IMR-90 (cell line): ENCODE measurements at regions not wholly inside any gene's neighbourhood (a gene's known extent, or its start where the extent isn't known, plus 50 kb on each side); places are given as distances from the start of the nearest gene placed in this dataset.

Source experiments
- ATAC-seq: fragments of 200-7000 bp; cut with Tn5 transposase; 2 replicates; pipeline ENCODE4 v1.9.1; 2020; ENCODE audit warnings: low read depth, mild to moderate bottlenecking, moderate library complexity
- BruUV-seq: library from RNA; stranded (reverse); fragments of 400-500 nt; replicated peaks from 2 replicates; lab custom pipeline; 2021; lab: Mats Ljungman, UMichigan
- CTCF ChIA-PET: fragments of 300-600 bp; formaldehyde crosslinking; extraction: SDS; loops from one replicate; lab custom pipeline; 2021; ENCODE audit warnings: antibody characterized with exemption; lab: Yijun Ruan, JAX
- POLR2A ChIA-PET: fragments of 300-600 bp; sonication (Branson Sonifier 250); formaldehyde crosslinking; loops from one replicate; lab custom pipeline; 2022; ENCODE audit warnings: antibody characterized with exemption; ENCODE audit not compliant: unreplicated experiment; lab: Charles Lee
- DNase-seq: peaks from one replicate; pipeline ENCODE4 v3.0.0; 2013
- H2AFZ ChIP-seq: replicated peaks from 2 replicates; pipeline ENCODE3; 2013; ENCODE audit warnings: low read length, mild to moderate bottlenecking; ENCODE audit not compliant: poor library complexity
- H2AK5ac ChIP-seq: 2 replicates; pipeline ENCODE4 v1.6.1; 2013; ENCODE audit warnings: low read depth, low read length, inconsistent platforms
- H2AK9ac ChIP-seq: replicated peaks from 2 replicates; pipeline ENCODE3; 2013; ENCODE audit warnings: mild to moderate bottlenecking, low read depth, low read length, moderate library complexity; ENCODE audit not compliant: poor library complexity
- H2BK120ac ChIP-seq: 2 replicates; pipeline ENCODE4 v1.6.1; 2013; ENCODE audit warnings: low read depth, low read length, inconsistent platforms
- H2BK15ac ChIP-seq: 3 replicates; pipeline ENCODE4 v1.6.1; 2013; ENCODE audit warnings: low read depth, low read length, inconsistent platforms
- H2BK20ac ChIP-seq: 2 replicates; pipeline ENCODE4 v1.6.1; 2013; ENCODE audit warnings: low read depth, mild to moderate bottlenecking, inconsistent platforms, low read length, moderate library complexity
- H2BK5ac ChIP-seq: 2 replicates; pipeline ENCODE4 v1.6.1; 2013; ENCODE audit warnings: mild to moderate bottlenecking, low read depth, low read length, inconsistent platforms; ENCODE audit not compliant: poor library complexity, severe bottlenecking
- H3K14ac ChIP-seq: replicated peaks from 2 replicates; pipeline ENCODE4 v1.6.1; 2013; ENCODE audit warnings: low read depth, low read length, inconsistent platforms
- H3K18ac ChIP-seq: 2 replicates; pipeline ENCODE4 v1.6.1; 2013; ENCODE audit warnings: low read depth, low read length, control low read depth
- H3K23ac ChIP-seq: 2 replicates; pipeline ENCODE4 v1.6.1; 2013; ENCODE audit warnings: low read depth, low read length, inconsistent platforms
- H3K27ac ChIP-seq: 2 replicates; pipeline ENCODE4 v1.5.1; 2013; ENCODE audit warnings: mild to moderate bottlenecking, control low read depth, low read length; ENCODE audit not compliant: insufficient read depth
- H3K27me3 ChIP-seq: 2 replicates; pipeline ENCODE4 v1.6.1; 2013; ENCODE audit warnings: low read length; ENCODE audit not compliant: control insufficient read depth, insufficient read depth
- H3K36me3 ChIP-seq: 2 replicates; pipeline ENCODE4 v1.6.1; 2013; ENCODE audit warnings: low read length, mixed read lengths; ENCODE audit not compliant: control insufficient read depth, insufficient read depth
- H3K4ac ChIP-seq: 2 replicates; pipeline ENCODE4 v1.6.1; 2013; ENCODE audit warnings: low read depth, low read length, inconsistent platforms
- H3K4me1 ChIP-seq: 2 replicates; pipeline ENCODE4 v1.6.1; 2013; ENCODE audit warnings: low read length, mixed read lengths; ENCODE audit not compliant: control insufficient read depth, insufficient read depth
- H3K4me2 ChIP-seq: 2 replicates; pipeline ENCODE4 v1.6.1; 2013; ENCODE audit warnings: low read depth, mild to moderate bottlenecking, control low read depth, low read length, moderate library complexity
- H3K4me3 ChIP-seq: 2 replicates; pipeline ENCODE4 v1.5.1; 2013; ENCODE audit warnings: low read depth, mild to moderate bottlenecking, control low read depth, low read length, moderate library complexity; ENCODE audit not compliant: insufficient read depth
- H3K56ac ChIP-seq: 2 replicates; pipeline ENCODE4 v1.6.1; 2013; ENCODE audit warnings: low read length, inconsistent platforms; ENCODE audit not compliant: insufficient read depth; ENCODE audit errors: extremely low read depth
- H3K79me1 ChIP-seq, 2 experiments: 2 replicates each; pipeline ENCODE4 v1.6.1; 2013; ENCODE audit warnings: low read length in 2 of 2, inconsistent platforms in 1 of 2, low read depth in 1 of 2
- H3K9ac ChIP-seq: 2 replicates; pipeline ENCODE4 v1.6.1; 2013; ENCODE audit warnings: low read depth, low read length, control low read depth
- H3K9me1 ChIP-seq: 2 replicates; pipeline ENCODE4 v1.6.1; 2013; ENCODE audit warnings: low read length, inconsistent platforms; ENCODE audit not compliant: insufficient read depth
- H3K9me3 ChIP-seq: 2 replicates; pipeline ENCODE4 v1.6.1; 2013; ENCODE audit warnings: low read length; ENCODE audit not compliant: control insufficient read depth, insufficient read depth
- H4K20me1 ChIP-seq: 2 replicates; pipeline ENCODE4 v1.6.1; 2013; ENCODE audit warnings: low read length, inconsistent platforms; ENCODE audit not compliant: insufficient read depth
- H4K5ac ChIP-seq: 2 replicates; pipeline ENCODE4 v1.6.1; 2013; ENCODE audit warnings: mild to moderate bottlenecking, low read depth, low read length, control low read depth
- H4K8ac ChIP-seq, 2 experiments: 2 replicates each; pipeline ENCODE4 v1.6.1; 2013; ENCODE audit warnings: low read depth in 2 of 2, low read length in 2 of 2, control low read depth in 1 of 2, inconsistent platforms in 1 of 2
- H4K91ac ChIP-seq: 2 replicates; pipeline ENCODE4 v1.6.1; 2013; ENCODE audit warnings: low read depth, low read length, inconsistent platforms; ENCODE audit not compliant: insufficient read depth
- BHLHE40 ChIP-seq: fragments of 150-350 bp; IDR thresholded peaks from 2 replicates; pipeline ENCODE4 v1.6.1; 2016; ENCODE audit warnings: mild to moderate bottlenecking, low read depth, low read length
- CEBPB ChIP-seq: IDR thresholded peaks from 2 replicates; pipeline ENCODE4 v1.6.1; 2012; ENCODE audit warnings: low read depth, low read length, improper control_type of control experiment
- FOS ChIP-seq: fragments of 150-350 bp; IDR thresholded peaks from 2 replicates; pipeline ENCODE4 v1.6.1; 2016; ENCODE audit warnings: low read depth, low read length
- MAFK ChIP-seq: IDR thresholded peaks from 2 replicates; pipeline ENCODE4 v1.6.1; 2012; ENCODE audit warnings: low read depth, low read length, improper control_type of control experiment
- MAZ ChIP-seq: IDR thresholded peaks from 2 replicates; pipeline ENCODE4 v1.6.1; 2012; ENCODE audit warnings: low read depth, mild to moderate bottlenecking, low read length, improper control_type of control experiment, moderate library complexity, borderline replicate concordance
- MXI1 ChIP-seq: IDR thresholded peaks from 2 replicates; pipeline ENCODE4 v1.6.1; 2012; ENCODE audit warnings: low read depth, mild to moderate bottlenecking, low read length, moderate library complexity, borderline replicate concordance
- POLR2A ChIP-seq: IDR thresholded peaks from 2 replicates; pipeline ENCODE4 v1.6.1; 2012; ENCODE audit warnings: mild to moderate bottlenecking, low read depth, low read length
- RFX5 ChIP-seq: IDR thresholded peaks from 2 replicates; pipeline ENCODE4 v1.8.0; 2012; ENCODE audit warnings: low read depth, mild to moderate bottlenecking, low read length, moderate library complexity
- SMC3 ChIP-seq: fragments of 150-350 bp; IDR thresholded peaks from 2 replicates; pipeline ENCODE4 v1.6.1; 2016; ENCODE audit warnings: low read depth, mild to moderate bottlenecking, antibody characterized with exemption, low read length, moderate library complexity
- WGBS, 2 experiments: methylation state at CpG; one replicate each; pipeline versions ENCODE4 v1.1.5 to v1.1.7; 2013; ENCODE audit warnings: missing lambda C conversion rate in 2 of 2; ENCODE audit not compliant: insufficient read length in 1 of 2; ENCODE audit errors: extremely low coverage in 2 of 2; 5-methylcytosine and 5-hydroxymethylcytosine counted together
- dilution Hi-C: fragments of 300-500 bp; cut with HindIII; formaldehyde crosslinking; loops from one replicate; pipeline ENCODE4 v1.14.3; 2018; ENCODE audit warnings: low sequenced_read_pairs; ENCODE audit not compliant: unreplicated experiment
- in situ Hi-C: fragments of 300-500 bp; cut with MboI; formaldehyde crosslinking; loops from 3 replicates; pipeline ENCODE4 v1.14.3; 2019; ENCODE audit warnings: low sequenced_read_pairs, inconsistent platforms, mixed read lengths
- intact Hi-C: fragments of 100-400 bp; cut with micrococcal nuclease; formaldehyde crosslinking; loops from 2 replicates; pipeline ENCODE4 v1.10.0; 2022
- TF ChIP-seq, protein P1 (sequence below): fragments of 150-350 bp; IDR thresholded peaks from 2 replicates; pipeline ENCODE4 v1.6.1; 2017; ENCODE audit warnings: mild to moderate bottlenecking, antibody characterized with exemption, low read length, low read depth
- TF ChIP-seq, protein P2 (sequence below): conservative IDR thresholded peaks from 2 replicates; pipeline ENCODE4 v1.5.1; 2012; ENCODE audit warnings: mild to moderate bottlenecking, low read depth, low read length, improper control_type of control experiment
- TF ChIP-seq, protein P3 (sequence below): fragments of 150-350 bp; IDR thresholded peaks from 2 replicates; pipeline ENCODE4 v1.6.1; 2016; ENCODE audit warnings: low read depth, mild to moderate bottlenecking, low read length, moderate library complexity, borderline replicate concordance

DNA sequence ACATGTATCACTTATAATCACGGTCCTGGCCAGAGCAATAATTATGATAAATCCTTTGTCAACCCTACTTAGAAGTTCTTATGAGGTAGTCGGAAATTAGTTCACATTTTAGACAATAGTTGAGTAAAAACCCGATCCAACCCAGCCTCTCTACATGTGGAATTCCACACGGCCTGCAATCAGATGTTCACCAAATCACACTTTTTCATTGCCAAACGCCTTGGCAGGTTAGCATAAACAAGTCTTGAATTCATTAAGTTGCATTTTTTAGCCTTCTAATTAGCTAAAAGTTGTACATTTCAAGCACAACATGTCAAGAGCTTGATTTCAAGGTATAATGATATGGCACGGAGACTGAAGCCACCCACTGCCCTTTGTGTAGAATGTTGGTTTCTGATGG lies 65.3 kb downstream of the FOXL1 start:
- no peaks in the 10 kb centered on the region for H3K9me1 ChIP-seq
- no peak for DNase-seq
- no peak overlapping the region for H3K9ac ChIP-seq
- ChIA-PET CTCF (no interaction called here), POLR2A (no interaction called here)
- H4K91ac ChIP-seq = no peak overlapping the region
- no peak overlapping the region for H3K4ac ChIP-seq
- no peak overlapping the region for H2AK9ac ChIP-seq
- no peak overlapping the region for H2BK120ac ChIP-seq
- H3K4me2 ChIP-seq = no peak overlapping the region
- H3K23ac ChIP-seq = no peak overlapping the region
- H3K18ac ChIP-seq = no peak overlapping the region
- no peaks in the 10 kb centered on the region for H3K4me1 ChIP-seq
- H2BK20ac ChIP-seq = no peak overlapping the region
- peaks cover 13% of the 10 kb centered on the region for H3K9me3 ChIP-seq
- H3K36me3 ChIP-seq = no peaks in the 10 kb centered on the region
- in situ Hi-C loops = no loop called here
- dilution Hi-C loops = no loop called here
- no peak overlapping the region for H3K14ac ChIP-seq
- intact Hi-C loops = no loop called here
- H4K20me1 ChIP-seq = no peaks in the 10 kb centered on the region
- H2BK5ac ChIP-seq = no peak overlapping the region
- H3K27ac ChIP-seq = no peak overlapping the region
- ATAC-seq = no peak
- peaks cover 3% of the 10 kb centered on the region; the same call in 1 of the 2 replicates for H3K27me3 ChIP-seq
- H3K56ac ChIP-seq = no peak overlapping the region
- H2AK5ac ChIP-seq = no peak overlapping the region
- no peaks in the 10 kb centered on the region for H3K79me1 ChIP-seq
- no peak overlapping the region for H4K8ac ChIP-seq
- WGBS, 2 experiments = no CpG with 5 or more reads among the region's 6 CpGs
- TF ChIP-seq MAZ = no peak
- TF ChIP-seq CEBPB = no peak
- no peak for TF ChIP-seq SMC3
- TF ChIP-seq POLR2A = no peak
- TF ChIP-seq, protein P1, sequence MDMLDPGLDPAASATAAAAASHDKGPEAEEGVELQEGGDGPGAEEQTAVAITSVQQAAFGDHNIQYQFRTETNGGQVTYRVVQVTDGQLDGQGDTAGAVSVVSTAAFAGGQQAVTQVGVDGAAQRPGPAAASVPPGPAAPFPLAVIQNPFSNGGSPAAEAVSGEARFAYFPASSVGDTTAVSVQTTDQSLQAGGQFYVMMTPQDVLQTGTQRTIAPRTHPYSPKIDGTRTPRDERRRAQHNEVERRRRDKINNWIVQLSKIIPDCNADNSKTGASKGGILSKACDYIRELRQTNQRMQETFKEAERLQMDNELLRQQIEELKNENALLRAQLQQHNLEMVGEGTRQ = no peak
- TF ChIP-seq RFX5 = no peak
- TF ChIP-seq, protein P2, sequence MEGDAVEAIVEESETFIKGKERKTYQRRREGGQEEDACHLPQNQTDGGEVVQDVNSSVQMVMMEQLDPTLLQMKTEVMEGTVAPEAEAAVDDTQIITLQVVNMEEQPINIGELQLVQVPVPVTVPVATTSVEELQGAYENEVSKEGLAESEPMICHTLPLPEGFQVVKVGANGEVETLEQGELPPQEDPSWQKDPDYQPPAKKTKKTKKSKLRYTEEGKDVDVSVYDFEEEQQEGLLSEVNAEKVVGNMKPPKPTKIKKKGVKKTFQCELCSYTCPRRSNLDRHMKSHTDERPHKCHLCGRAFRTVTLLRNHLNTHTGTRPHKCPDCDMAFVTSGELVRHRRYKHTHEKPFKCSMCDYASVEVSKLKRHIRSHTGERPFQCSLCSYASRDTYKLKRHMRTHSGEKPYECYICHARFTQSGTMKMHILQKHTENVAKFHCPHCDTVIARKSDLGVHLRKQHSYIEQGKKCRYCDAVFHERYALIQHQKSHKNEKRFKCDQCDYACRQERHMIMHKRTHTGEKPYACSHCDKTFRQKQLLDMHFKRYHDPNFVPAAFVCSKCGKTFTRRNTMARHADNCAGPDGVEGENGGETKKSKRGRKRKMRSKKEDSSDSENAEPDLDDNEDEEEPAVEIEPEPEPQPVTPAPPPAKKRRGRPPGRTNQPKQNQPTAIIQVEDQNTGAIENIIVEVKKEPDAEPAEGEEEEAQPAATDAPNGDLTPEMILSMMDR = no peak
- TF ChIP-seq FOS = no peak
- TF ChIP-seq, protein P3, sequence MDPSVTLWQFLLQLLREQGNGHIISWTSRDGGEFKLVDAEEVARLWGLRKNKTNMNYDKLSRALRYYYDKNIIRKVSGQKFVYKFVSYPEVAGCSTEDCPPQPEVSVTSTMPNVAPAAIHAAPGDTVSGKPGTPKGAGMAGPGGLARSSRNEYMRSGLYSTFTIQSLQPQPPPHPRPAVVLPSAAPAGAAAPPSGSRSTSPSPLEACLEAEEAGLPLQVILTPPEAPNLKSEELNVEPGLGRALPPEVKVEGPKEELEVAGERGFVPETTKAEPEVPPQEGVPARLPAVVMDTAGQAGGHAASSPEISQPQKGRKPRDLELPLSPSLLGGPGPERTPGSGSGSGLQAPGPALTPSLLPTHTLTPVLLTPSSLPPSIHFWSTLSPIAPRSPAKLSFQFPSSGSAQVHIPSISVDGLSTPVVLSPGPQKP = no peak
- no peak for TF ChIP-seq BHLHE40
- TF ChIP-seq MXI1 = no peak
- TF ChIP-seq MAFK = no peak
- H2BK15ac ChIP-seq = no peak overlapping the region
- no peak overlapping the region for H3K4me3 ChIP-seq
- BruUV-seq = no TSS peak
- no peak overlapping the region for H4K5ac ChIP-seq
- H2AFZ ChIP-seq = no peak overlapping the region
